Caco-2 (cell line): ENCODE measurements at regions not wholly inside any gene's neighbourhood (a gene's known extent, or its start where the extent isn't known, plus 50 kb on each side); places are given as distances from the start of the nearest gene placed in this dataset.

Experiments
- BruUV-seq: library from RNA; stranded (reverse); fragments of 400-500 nt; replicated peaks from 2 replicates; lab custom pipeline; 2021; lab: Mats Ljungman, UMichigan
- CTCF ChIA-PET: fragments of 300-600 bp; sonication (Branson Sonifier 250); formaldehyde crosslinking; loops from one replicate; lab custom pipeline; 2022; ENCODE audit warnings: antibody characterized with exemption; lab: Charles Lee
- POLR2A ChIA-PET: fragments of 300-600 bp; sonication (Branson Sonifier 250); formaldehyde crosslinking; loops from one replicate; lab custom pipeline; 2022; ENCODE audit warnings: antibody characterized with exemption; lab: Charles Lee
- DNase-seq, 2 experiments: peaks; one replicate each; pipeline versions ENCODE4 v3.0.0 to v3.0.0-alpha.2; 2020 to 2022
- H3K27me3 ChIP-seq: replicated peaks from 2 replicates; pipeline ENCODE4 v1.6.0; 2011; ENCODE audit warnings: low read length; ENCODE audit not compliant: control insufficient read depth, insufficient read depth
- H3K36me3 ChIP-seq: 2 replicates; pipeline ENCODE4 v1.5.1; 2011; ENCODE audit warnings: low read length; ENCODE audit not compliant: control insufficient read depth, insufficient read depth
- H3K4me1 ChIP-seq: fragments of 250-450 bp; sonication (Bioruptor Pico); 2 replicates; pipeline ENCODE4 v1.5.1; 2020; ENCODE audit warnings: mild to moderate bottlenecking
- H3K4me3 ChIP-seq: 2 replicates; pipeline ENCODE4 v1.5.1; 2011; ENCODE audit warnings: low read depth, mild to moderate bottlenecking, control low read depth, low read length
- H3K9me3 ChIP-seq: fragments of 250-450 bp; sonication (Bioruptor Pico); 2 replicates; pipeline ENCODE4 v1.5.1; 2020; ENCODE audit warnings: mild to moderate bottlenecking, moderate library complexity
- H3K27ac Mint-ChIP-seq: one replicate; pipeline ENCODE4 v1.8.0; 2022; ENCODE audit warnings: mixed read lengths; ENCODE audit not compliant: unreplicated experiment
- H3K27me3 Mint-ChIP-seq: one replicate; pipeline ENCODE4 v1.8.0; 2022; ENCODE audit warnings: mixed read lengths; ENCODE audit not compliant: insufficient read depth, unreplicated experiment
- H3K36me3 Mint-ChIP-seq: one replicate; pipeline ENCODE4 v1.8.0; 2022; ENCODE audit warnings: mild to moderate bottlenecking, mixed read lengths; ENCODE audit not compliant: insufficient read depth, unreplicated experiment
- H3K4me1 Mint-ChIP-seq: one replicate; pipeline ENCODE4 v1.8.0; 2022; ENCODE audit warnings: low read depth, mixed read lengths; ENCODE audit not compliant: unreplicated experiment
- H3K4me3 Mint-ChIP-seq: one replicate; pipeline ENCODE4 v1.8.0; 2022; ENCODE audit warnings: mild to moderate bottlenecking, moderate library complexity, mixed read lengths; ENCODE audit not compliant: unreplicated experiment
- H3K9me3 Mint-ChIP-seq: one replicate; pipeline ENCODE4 v1.8.0; 2022; ENCODE audit warnings: mixed read lengths; ENCODE audit not compliant: unreplicated experiment
- intact Hi-C: fragments of 100-400 bp; cut with micrococcal nuclease; formaldehyde crosslinking; loops from one replicate; pipeline ENCODE4 v1.10.0; 2022; ENCODE audit not compliant: unreplicated experiment
- TF ChIP-seq, protein P1 (sequence below), 2 experiments: fragments of 200-600 bp in 1 of 2; IDR thresholded peaks; 1 replicate in 1 of 2; 2 replicates in 1 of 2; pipeline versions ENCODE4 v1.5.1 to v1.8.0; 2011 to 2022; ENCODE audit warnings: antibody characterized with exemption in 1 of 2, control low read depth in 1 of 2, inconsistent platforms in 1 of 2, low read depth in 1 of 2, low read length in 1 of 2, mild to moderate bottlenecking in 1 of 2, moderate library complexity in 1 of 2; ENCODE audit not compliant: insufficient read depth in 1 of 2, severe bottlenecking in 1 of 2, unreplicated experiment in 1 of 2

- TF ChIP-seq, protein P1, sequence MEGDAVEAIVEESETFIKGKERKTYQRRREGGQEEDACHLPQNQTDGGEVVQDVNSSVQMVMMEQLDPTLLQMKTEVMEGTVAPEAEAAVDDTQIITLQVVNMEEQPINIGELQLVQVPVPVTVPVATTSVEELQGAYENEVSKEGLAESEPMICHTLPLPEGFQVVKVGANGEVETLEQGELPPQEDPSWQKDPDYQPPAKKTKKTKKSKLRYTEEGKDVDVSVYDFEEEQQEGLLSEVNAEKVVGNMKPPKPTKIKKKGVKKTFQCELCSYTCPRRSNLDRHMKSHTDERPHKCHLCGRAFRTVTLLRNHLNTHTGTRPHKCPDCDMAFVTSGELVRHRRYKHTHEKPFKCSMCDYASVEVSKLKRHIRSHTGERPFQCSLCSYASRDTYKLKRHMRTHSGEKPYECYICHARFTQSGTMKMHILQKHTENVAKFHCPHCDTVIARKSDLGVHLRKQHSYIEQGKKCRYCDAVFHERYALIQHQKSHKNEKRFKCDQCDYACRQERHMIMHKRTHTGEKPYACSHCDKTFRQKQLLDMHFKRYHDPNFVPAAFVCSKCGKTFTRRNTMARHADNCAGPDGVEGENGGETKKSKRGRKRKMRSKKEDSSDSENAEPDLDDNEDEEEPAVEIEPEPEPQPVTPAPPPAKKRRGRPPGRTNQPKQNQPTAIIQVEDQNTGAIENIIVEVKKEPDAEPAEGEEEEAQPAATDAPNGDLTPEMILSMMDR (IDR thresholded peaks at IDR 0.05; ENCODE audit: insufficient read depth in 1 of 2, low read depth in 1 of 2, low read length in 1 of 2, severe bottlenecking in 1 of 2, unreplicated experiment in 1 of 2) = no peak
- CTCF ChIA-PET = no interaction called here
- H3K27me3 ChIP-seq = no peaks in the 10 kb centered on the region
- H3K36me3 ChIP-seq = no peaks in the 10 kb centered on the region
- H3K4me3 ChIP-seq = no peak overlapping the region
- BruUV-seq = no TSS peak
- intact Hi-C loops = no loop called here
- POLR2A ChIA-PET = no interaction called here
- Mint-ChIP-seq H3K4me1 (no peaks in the 10 kb centered on the region), H3K27me3 (peaks cover 21% of the 10 kb centered on the region), H3K27ac (no peak overlapping the region), H3K9me3 (no peaks in the 10 kb centered on the region), H3K4me3 (no peak overlapping the region), H3K36me3 (no peaks in the 10 kb centered on the region)
- no peaks in the 10 kb centered on the region for H3K4me1 ChIP-seq
- DNase-seq = no peak
- H3K9me3 ChIP-seq = no peaks in the 10 kb centered on the region
Measured at GRCh38 chr2:75278821-75279379, 79.6 kb upstream of the TACR1 start.

DNA sequence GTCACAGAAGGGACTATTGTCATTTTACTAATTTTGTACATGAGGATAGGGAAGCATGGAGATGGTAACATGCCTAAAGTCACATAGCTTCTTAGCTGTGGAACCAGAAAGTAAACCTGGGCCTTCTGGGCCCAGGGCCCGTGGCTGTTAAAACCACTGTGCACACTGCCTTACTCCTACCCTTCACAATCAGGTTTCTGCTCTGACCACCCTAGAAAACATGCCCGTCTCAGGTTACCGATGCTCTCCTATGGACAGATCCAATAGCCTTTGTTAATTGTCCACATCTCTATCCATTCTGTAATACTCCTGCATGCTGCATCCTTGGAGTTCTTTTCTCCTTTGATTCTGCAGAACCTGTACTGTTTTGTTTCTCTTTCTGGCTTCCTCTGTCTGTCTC is 79.0 kb upstream of the TACR1 start:
- Histone ChIP-seq H3K36me3 (no peaks in the 10 kb centered on the region), H3K9me3 (no peaks in the 10 kb centered on the region), H3K27me3 (no peaks in the 10 kb centered on the region), H3K4me1 (no peaks in the 10 kb centered on the region), H3K4me3 (no peak overlapping the region)
- Mint-ChIP-seq H3K36me3 (no peaks in the 10 kb centered on the region), H3K4me3 (no peak overlapping the region), H3K27ac (no peak overlapping the region), H3K4me1 (no peaks in the 10 kb centered on the region), H3K27me3 (peaks cover 18% of the 10 kb centered on the region), H3K9me3 (no peaks in the 10 kb centered on the region)
- CTCF ChIA-PET = no interaction called here
- no TSS peak for BruUV-seq
- no peak for DNase-seq
- POLR2A ChIA-PET = no interaction called here
- TF ChIP-seq, protein P1 (IDR thresholded peaks at IDR 0.05; ENCODE audit: insufficient read depth in 1 of 2, low read depth in 1 of 2, low read length in 1 of 2, severe bottlenecking in 1 of 2, unreplicated experiment in 1 of 2) = no peak
- intact Hi-C loops = no loop called here

DNA sequence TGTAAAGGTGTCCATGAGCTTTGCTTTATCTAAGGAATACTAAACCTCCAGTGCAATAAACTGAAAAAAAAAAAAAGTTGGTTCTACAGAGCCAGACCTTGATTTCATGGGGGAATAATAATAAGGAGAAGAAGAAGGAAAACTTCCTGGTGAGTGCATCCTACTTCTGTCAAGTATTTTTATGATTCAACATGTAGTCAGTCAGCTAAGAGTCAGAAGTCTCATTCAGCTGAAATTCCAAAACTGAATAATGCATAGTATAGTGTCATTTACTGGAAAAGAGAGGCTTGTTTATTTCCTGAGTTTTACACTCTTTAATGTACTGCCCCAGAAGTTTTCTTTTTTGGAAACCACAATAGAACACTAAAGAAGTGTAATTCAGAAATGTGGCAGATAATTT is 77.8 kb upstream of the TACR1 start:
- intact Hi-C loops = no loop called here
- no peak for DNase-seq

More for the DNA sequence above, 77.8 kb upstream of the TACR1 start:
- Histone ChIP-seq H3K27me3 (no peaks in the 10 kb centered on the region), H3K36me3 (no peaks in the 10 kb centered on the region), H3K4me1 (no peaks in the 10 kb centered on the region), H3K9me3 (no peaks in the 10 kb centered on the region), H3K4me3 (no peak overlapping the region)
- CTCF ChIA-PET = no interaction called here
- no TSS peak for BruUV-seq
- POLR2A ChIA-PET = no interaction called here
- no peak overlapping the region for H3K4me3 Mint-ChIP-seq
- no peaks in the 10 kb centered on the region for H3K9me3 Mint-ChIP-seq
- H3K36me3 Mint-ChIP-seq = no peaks in the 10 kb centered on the region
- peaks cover 23% of the 10 kb centered on the region for H3K27me3 Mint-ChIP-seq
- TF ChIP-seq, protein P1 (IDR thresholded peaks at IDR 0.05; ENCODE audit: insufficient read depth in 1 of 2, low read depth in 1 of 2, low read length in 1 of 2, severe bottlenecking in 1 of 2, unreplicated experiment in 1 of 2) = no peak
- no peaks in the 10 kb centered on the region for H3K4me1 Mint-ChIP-seq
- H3K27ac Mint-ChIP-seq = no peak overlapping the region
